DND-41 (cell line): ENCODE measurements at regions not wholly inside any gene's neighbourhood (a gene's known extent, or its start where the extent isn't known, plus 50 kb on each side); places are given as distances from the start of the nearest gene placed in this dataset.

Experiments used
- ATAC-seq: fragments of 200-7000 bp; cut with Tn5 transposase; 3 replicates; pipeline ENCODE4 v1.9.1; 2021; ENCODE audit warnings: low read depth; ENCODE audit not compliant: insufficient read depth
- DNase-seq: peaks from one replicate; pipeline ENCODE4 v3.0.0-alpha.2; 2020
- H2AFZ ChIP-seq: 2 replicates; pipeline ENCODE4 v1.6.0; 2012; ENCODE audit warnings: low read depth, low read length
- H3K27ac ChIP-seq: 2 replicates; pipeline ENCODE4 v1.5.1; 2012; ENCODE audit warnings: low read length, inconsistent platforms
- H3K27me3 ChIP-seq: fragments of 200-600 bp; sonication (generic); 2 replicates; pipeline ENCODE4 v1.6.0; 2012; ENCODE audit warnings: low read length, mild to moderate bottlenecking, inconsistent platforms; ENCODE audit not compliant: insufficient read depth, poor library complexity
- H3K36me3 ChIP-seq: 2 replicates; pipeline ENCODE4 v1.5.1; 2012; ENCODE audit warnings: low read length, inconsistent platforms; ENCODE audit not compliant: insufficient read depth
- H3K4me1 ChIP-seq: 2 replicates; pipeline ENCODE4 v1.5.1; 2012; ENCODE audit warnings: mild to moderate bottlenecking, low read length; ENCODE audit not compliant: insufficient read depth
- H3K4me2 ChIP-seq: 2 replicates; pipeline ENCODE4 v1.6.0; 2012; ENCODE audit warnings: mild to moderate bottlenecking, moderate library complexity, low read length, inconsistent platforms; ENCODE audit not compliant: insufficient read depth
- H3K4me3 ChIP-seq, 2 experiments: fragments of 200-600 bp in 1 of 2; shearing (Covaris generic) in 1 of 2; 2 replicates each; pipeline ENCODE4 v1.5.1; 2012 to 2016; ENCODE audit warnings: inconsistent platforms in 2 of 2, low read length in 2 of 2, mild to moderate bottlenecking in 2 of 2, low read depth in 1 of 2, moderate library complexity in 1 of 2
- H3K79me2 ChIP-seq: 2 replicates; pipeline ENCODE4 v1.6.0; 2012; ENCODE audit warnings: low read length, inconsistent platforms; ENCODE audit not compliant: insufficient read depth
- H3K9ac ChIP-seq: 2 replicates; pipeline ENCODE4 v1.6.0; 2012; ENCODE audit warnings: low read depth, mild to moderate bottlenecking, inconsistent platforms, low read length, moderate library complexity
- H3K9me3 ChIP-seq: 2 replicates; pipeline ENCODE4 v1.5.1; 2012; ENCODE audit warnings: low read length, moderate library complexity, mild to moderate bottlenecking, inconsistent platforms; ENCODE audit not compliant: insufficient read depth, severe bottlenecking
- H4K20me1 ChIP-seq: 2 replicates; pipeline ENCODE4 v1.6.0; 2012; ENCODE audit warnings: low read length; ENCODE audit not compliant: insufficient read depth
- CTCF ChIP-seq: IDR thresholded peaks from 2 replicates; pipeline ENCODE4 v1.5.1; 2012; ENCODE audit warnings: borderline replicate concordance, low read length, moderate library complexity, mild to moderate bottlenecking; ENCODE audit not compliant: poor library complexity, severe bottlenecking; ENCODE audit errors: extremely low read depth
- EZH2 ChIP-seq: IDR thresholded peaks from 3 replicates; pipeline ENCODE4 v1.6.1; 2012; ENCODE audit warnings: borderline replicate concordance, low read depth, mild to moderate bottlenecking, moderate library complexity, low read length, inconsistent platforms; ENCODE audit not compliant: severe bottlenecking

- DNase-seq (no peak), ATAC-seq (no peak)
- no peaks in the 10 kb centered on the region for H4K20me1 ChIP-seq
- H3K4me2 ChIP-seq = no peak overlapping the region
- H3K79me2 ChIP-seq = no peaks in the 10 kb centered on the region
- no peak overlapping the region for H3K4me3 ChIP-seq
- peaks cover 6% of the 10 kb centered on the region for H3K9me3 ChIP-seq
- H3K27ac ChIP-seq = no peak overlapping the region
- no peaks in the 10 kb centered on the region for H3K27me3 ChIP-seq
- H3K9ac ChIP-seq = no peak overlapping the region
- no peaks in the 10 kb centered on the region for H3K4me1 ChIP-seq
- no peak overlapping the region for H2AFZ ChIP-seq
- TF ChIP-seq EZH2 = no peak
- no peak for TF ChIP-seq CTCF
- H3K36me3 ChIP-seq = no peaks in the 10 kb centered on the region
Measured at GRCh38 chr4:32624943-32625603, 1904.9 kb downstream of the PCDH7 start.

- no peak for TF ChIP-seq EZH2
- TF ChIP-seq CTCF = no peak
- Histone ChIP-seq H3K4me1 (no peaks in the 10 kb centered on the region), H3K4me3 (no peak overlapping the region), H2AFZ (no peak overlapping the region), H3K36me3 (no peaks in the 10 kb centered on the region), H3K27me3 (no peaks in the 10 kb centered on the region), H4K20me1 (no peaks in the 10 kb centered on the region), H3K4me2 (no peak overlapping the region), H3K79me2 (no peaks in the 10 kb centered on the region), H3K27ac (no peak overlapping the region), H3K9ac (no peak overlapping the region), H3K9me3 (peaks cover 6% of the 10 kb centered on the region)
- ATAC-seq (no peak), DNase-seq (no peak)
Measured at GRCh38 chr4:32625687-32626337, 1905.6 kb downstream of the PCDH7 start.

GRCh38 chr4:32631831-32632230 is 1911.7 kb downstream of the PCDH7 start:
- no peak for ATAC-seq

More at GRCh38 chr4:32631831-32632230, 1911.7 kb downstream of the PCDH7 start:
- Histone ChIP-seq H3K4me2 (no peak overlapping the region), H2AFZ (no peak overlapping the region), H3K4me3 (no peak overlapping the region), H3K27me3 (no peaks in the 10 kb centered on the region), H4K20me1 (no peaks in the 10 kb centered on the region), H3K9me3 (peaks cover 6% of the 10 kb centered on the region), H3K4me1 (no peaks in the 10 kb centered on the region), H3K36me3 (no peaks in the 10 kb centered on the region), H3K9ac (no peak overlapping the region), H3K79me2 (no peaks in the 10 kb centered on the region), H3K27ac (no peak overlapping the region)
- no peak for DNase-seq
- no peak for TF ChIP-seq CTCF
- no peak for TF ChIP-seq EZH2
